Left kidney (tissue), 1 donor: ENCODE measurements at regions not wholly inside any gene's neighbourhood (a gene's known extent, or its start where the extent isn't known, plus 50 kb on each side); places are given as distances from the start of the nearest gene placed in this dataset.

Experiments used
- DNase-seq: peaks from one replicate; pipeline ENCODE4 v3.0.0-alpha.2; 2013

GRCh38 chr6:81859884-81860283, 107.4 kb upstream of the TENT5A start:
- DNase-seq: no peak

DNA sequence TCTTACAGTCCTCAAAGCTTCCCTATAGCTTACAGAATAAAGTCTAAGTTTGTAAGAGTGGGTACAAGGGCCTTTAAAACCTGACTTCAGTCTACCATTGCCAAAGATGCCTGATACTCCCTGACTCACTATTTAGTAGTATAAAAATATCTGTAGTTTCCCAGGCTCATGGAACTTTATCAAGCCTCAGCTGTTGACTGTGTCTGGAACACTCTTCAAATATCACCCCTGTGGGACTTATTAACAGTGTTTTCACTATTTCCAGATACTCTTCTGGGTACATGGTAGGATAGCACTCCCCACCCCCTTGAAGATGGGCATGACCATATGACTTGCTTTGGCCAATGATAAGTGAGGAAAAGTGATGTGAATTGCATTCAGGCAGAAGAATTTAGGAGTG, 105.3 kb upstream of the TENT5A start:
- no peak for DNase-seq

- DNase-seq: no peak
Observed at GRCh38 chr6:81856872-81857271, 104.4 kb upstream of the TENT5A start.

GRCh38 chr6:81854474-81854873, 102.0 kb upstream of the TENT5A start:
- no peak for DNase-seq

DNA sequence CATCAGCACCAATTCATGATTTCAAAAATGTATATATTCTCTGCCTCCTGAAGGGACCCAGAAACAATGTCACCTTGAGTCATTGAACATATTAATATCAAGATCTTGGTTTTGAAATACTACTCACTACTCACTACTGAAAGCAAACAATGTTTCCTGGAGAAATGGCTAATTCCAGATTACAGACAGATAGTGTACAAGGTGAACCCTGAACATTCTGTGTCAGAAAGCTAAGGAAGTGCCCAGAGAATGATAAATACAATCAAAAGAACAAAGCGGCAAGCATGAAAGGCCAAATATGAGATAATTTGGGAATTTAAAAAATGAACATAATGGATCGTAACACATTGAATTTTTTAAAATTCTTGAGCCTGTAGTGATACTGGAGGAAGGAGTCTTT, 101.5 kb upstream of the TENT5A start:
- no peak for DNase-seq

- no peak for DNase-seq
Observed at GRCh38 chr6:81849248-81849647, 96.8 kb upstream of the TENT5A start.

DNA sequence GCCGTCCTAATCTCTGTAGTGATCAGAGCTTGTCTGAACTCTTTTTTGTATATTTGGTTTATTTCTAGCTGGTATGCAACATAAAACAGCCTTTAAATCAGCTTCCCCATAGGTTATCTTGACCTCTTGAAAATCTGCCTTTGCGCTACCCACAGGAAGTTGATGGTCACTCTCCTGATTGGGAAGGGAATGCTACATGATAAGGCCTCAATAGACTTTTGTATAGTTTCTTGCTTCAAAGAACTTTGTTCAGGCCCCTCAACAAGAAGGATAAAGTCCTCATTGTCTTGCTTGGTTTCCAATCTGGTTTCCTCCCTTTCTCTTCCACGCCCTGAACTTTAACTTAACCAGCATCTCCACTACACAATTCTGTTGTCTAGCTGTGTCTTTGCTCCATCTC, 95.4 kb upstream of the TENT5A start:
- no peak for DNase-seq

- DNase-seq: no peak
Observed at GRCh38 chr6:81844686-81845085, 92.2 kb upstream of the TENT5A start.

GRCh38 chr6:81843302-81843701, 90.8 kb upstream of the TENT5A start:
- no peak for DNase-seq

- no peak for DNase-seq
Observed at GRCh38 chr6:81842254-81842653, 89.8 kb upstream of the TENT5A start.

GRCh38 chr6:81838724-81839426, 86.4 kb upstream of the TENT5A start:
- DNase-seq: no peak

- DNase-seq: no peak
Observed at GRCh38 chr6:81838031-81838430, 85.5 kb upstream of the TENT5A start.

GRCh38 chr6:81834141-81834681, 81.7 kb upstream of the TENT5A start:
- DNase-seq: no peak

- DNase-seq: no peak
Observed at GRCh38 chr6:81832304-81832703, 79.8 kb upstream of the TENT5A start.

DNA sequence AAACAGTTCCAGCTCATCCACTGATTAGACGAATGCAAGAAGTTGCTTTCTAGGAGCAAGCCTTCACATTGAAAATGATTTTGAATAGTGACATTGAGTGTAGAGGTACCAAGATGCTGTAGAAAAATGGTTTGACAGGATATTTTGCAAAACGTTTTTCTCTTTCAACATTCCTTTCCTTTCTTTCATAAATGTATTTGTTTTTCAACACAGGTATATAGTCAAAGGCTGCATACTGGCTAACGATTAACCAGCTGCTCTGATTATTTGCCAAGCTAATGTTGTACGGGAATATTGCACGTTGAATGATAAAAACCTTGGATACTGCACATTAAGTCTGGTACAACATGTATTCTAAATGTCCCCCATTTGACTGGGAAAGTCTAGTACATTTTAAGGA, 78.8 kb upstream of the TENT5A start:
- no peak for DNase-seq

- DNase-seq: no peak
Observed at GRCh38 chr6:81826784-81827183, 74.3 kb upstream of the TENT5A start.

DNA sequence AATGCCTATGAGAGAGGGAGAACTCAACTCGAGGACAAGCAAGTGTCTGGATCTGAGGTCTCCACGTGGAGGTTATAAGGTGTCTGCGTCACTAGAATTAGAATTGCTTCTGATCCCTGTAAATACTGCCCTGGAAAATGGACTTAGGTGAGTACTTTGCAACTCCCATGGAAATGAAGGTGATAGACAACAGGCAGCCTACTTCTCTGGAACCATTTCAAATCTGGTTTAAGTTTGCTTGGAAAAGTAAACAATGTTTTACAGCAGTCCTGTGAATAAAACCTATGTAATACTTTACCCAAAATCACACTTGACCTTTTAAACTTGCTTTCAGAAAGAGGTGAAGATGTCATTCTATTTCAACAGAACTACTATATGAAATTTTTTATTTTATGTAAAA, 70.1 kb upstream of the TENT5A start:
- no peak for DNase-seq

DNA sequence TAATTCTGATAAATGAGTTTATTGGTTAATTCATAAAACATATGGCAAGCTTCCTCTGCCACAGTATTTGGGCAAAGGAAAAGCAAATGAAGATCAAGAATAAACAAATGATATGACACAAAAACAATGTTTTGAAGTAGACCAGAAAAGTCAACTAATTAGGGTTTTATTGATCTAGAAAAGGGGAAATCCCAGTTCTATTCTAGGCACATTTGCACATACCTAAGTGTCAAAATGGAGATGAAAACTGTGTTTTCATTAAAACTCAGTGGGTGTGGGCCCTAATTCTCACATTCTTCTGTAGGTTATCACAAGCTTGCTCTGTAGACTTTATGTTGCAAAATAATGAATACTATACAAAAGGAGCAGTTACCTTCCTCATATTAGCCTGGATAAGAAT, 69.0 kb upstream of the TENT5A start:
- DNase-seq: no peak

- no peak for DNase-seq
Observed at GRCh38 chr6:81820980-81821379, 68.5 kb upstream of the TENT5A start.

DNA sequence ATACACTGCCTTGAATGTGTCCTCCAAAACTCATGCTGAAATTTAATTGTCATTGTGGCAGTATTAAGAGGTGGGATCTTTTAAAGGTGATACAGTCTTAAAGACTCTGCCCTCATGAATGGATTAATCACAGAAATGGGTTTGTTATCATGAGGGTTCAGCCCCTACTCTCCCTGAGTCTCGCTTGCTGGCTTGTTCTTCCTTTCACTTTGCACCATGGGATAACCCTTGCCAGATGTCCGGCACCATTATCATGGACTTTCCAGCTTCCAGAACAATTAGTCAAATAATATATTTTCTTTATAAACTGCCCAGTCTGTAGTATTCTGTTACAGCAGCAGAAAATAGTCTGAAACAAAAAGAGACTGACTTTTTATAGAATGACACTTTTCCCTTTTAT, 67.9 kb upstream of the TENT5A start:
- no peak for DNase-seq

- DNase-seq: no peak
Observed at GRCh38 chr6:81819767-81820166, 67.3 kb upstream of the TENT5A start.

DNA sequence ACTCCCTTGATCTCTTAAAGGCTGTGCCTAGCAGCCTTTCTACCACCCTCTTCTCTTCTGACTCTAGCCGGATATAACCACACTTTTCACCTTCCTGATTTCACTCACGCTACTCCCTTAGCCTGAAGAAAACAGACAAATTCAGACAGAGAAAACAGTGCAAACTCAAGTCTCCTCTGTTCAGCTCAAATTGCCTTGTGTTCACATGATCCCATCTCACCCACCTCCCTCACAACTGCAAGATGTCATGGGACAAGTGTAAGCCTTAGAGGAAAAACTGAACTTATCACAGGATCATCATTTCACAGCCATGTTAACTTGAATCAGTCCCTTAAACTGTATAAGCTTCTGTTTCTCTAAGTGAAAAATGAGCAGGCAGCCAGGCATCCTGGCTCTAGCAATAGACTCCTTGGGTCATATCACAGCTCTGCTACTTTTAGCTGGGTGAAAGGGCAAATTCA, 66.5 kb upstream of the TENT5A start:
- DNase-seq: no peak

- DNase-seq: no peak
Observed at GRCh38 chr6:81816380-81816779, 63.9 kb upstream of the TENT5A start.

- DNase-seq: no peak
Observed at GRCh38 chr6:81814370-81815076, 62.0 kb upstream of the TENT5A start.
